HEK293T (cell line): ENCODE measurements at regions not wholly inside any gene's neighbourhood (a gene's known extent, or its start where the extent isn't known, plus 50 kb on each side); places are given as distances from the start of the nearest gene placed in this dataset.

Experiments
- CTCF ChIA-PET: fragments of 350-600 bp; formaldehyde crosslinking; extraction: SDS; loops from one replicate; lab custom pipeline; 2021; ENCODE audit warnings: antibody characterized with exemption, inconsistent platforms; lab: Yijun Ruan, JAX
- POLR2A ChIA-PET: fragments of 350-600 bp; formaldehyde crosslinking; extraction: SDS; loops from one replicate; lab custom pipeline; 2020; ENCODE audit warnings: antibody characterized with exemption, inconsistent platforms; lab: Yijun Ruan, JAX
- DNase-seq: peaks from one replicate; pipeline ENCODE4 v3.0.0; 2012; ENCODE audit warnings: mixed read lengths; ENCODE audit errors: extremely low spot score
- ARNT ChIP-seq: fragments of 450-650 bp; IDR thresholded peaks from 2 replicates; pipeline ENCODE4 v1.6.1; 2017; ENCODE audit warnings: mild to moderate bottlenecking
- BHLHE40 ChIP-seq: fragments of 450-650 bp; IDR thresholded peaks from 2 replicates; pipeline ENCODE4 v1.6.1; 2016; ENCODE audit warnings: mild to moderate bottlenecking, moderate library complexity, borderline replicate concordance
- CTBP1 ChIP-seq: fragments of 450-650 bp; IDR thresholded peaks from 2 replicates; pipeline ENCODE4 v1.6.1; 2016; ENCODE audit warnings: borderline replicate concordance
- ELF4 ChIP-seq: fragments of 450-650 bp; IDR thresholded peaks from 2 replicates; pipeline ENCODE4 v1.6.1; 2017; ENCODE audit warnings: antibody characterized with exemption
- FOXA1 ChIP-seq: fragments of 450-650 bp; IDR thresholded peaks from 2 replicates; pipeline ENCODE4 v1.6.1; 2016; ENCODE audit warnings: mild to moderate bottlenecking
- FOXK2 ChIP-seq: fragments of 450-650 bp; IDR thresholded peaks from 2 replicates; pipeline ENCODE4 v1.6.1; 2016; ENCODE audit warnings: mild to moderate bottlenecking
- FOXM1 ChIP-seq: fragments of 450-650 bp; IDR thresholded peaks from 2 replicates; pipeline ENCODE4 v1.6.1; 2017; ENCODE audit warnings: mild to moderate bottlenecking, borderline replicate concordance
- HDGF ChIP-seq: fragments of 450-650 bp; IDR thresholded peaks from 2 replicates; pipeline ENCODE4 v1.6.1; 2017; ENCODE audit warnings: antibody characterized with exemption, borderline replicate concordance
- L3MBTL2 ChIP-seq: fragments of 450-650 bp; conservative IDR thresholded peaks from 2 replicates; pipeline ENCODE4 v1.6.1; 2016; ENCODE audit warnings: mild to moderate bottlenecking
- LEF1 ChIP-seq: fragments of 450-650 bp; IDR thresholded peaks from 2 replicates; pipeline ENCODE4 v1.6.1; 2017; ENCODE audit warnings: mild to moderate bottlenecking, borderline replicate concordance
- NFRKB ChIP-seq: fragments of 450-650 bp; IDR thresholded peaks from 2 replicates; pipeline ENCODE4 v1.6.1; 2016; ENCODE audit warnings: mild to moderate bottlenecking, moderate library complexity
- SP1 ChIP-seq: fragments of 450-650 bp; IDR thresholded peaks from 2 replicates; pipeline ENCODE4 v1.6.1; 2017
- SUZ12 ChIP-seq: fragments of 450-650 bp; IDR thresholded peaks from 2 replicates; pipeline ENCODE4 v1.6.1; 2016; ENCODE audit warnings: mild to moderate bottlenecking
- TARDBP ChIP-seq: fragments of 450-650 bp; IDR thresholded peaks from 2 replicates; pipeline ENCODE4 v1.6.1; 2016
- ZNF384 ChIP-seq: fragments of 450-650 bp; IDR thresholded peaks from 2 replicates; pipeline ENCODE4 v1.6.1; 2016
- TF ChIP-seq, protein P1 (sequence below): fragments of 450-650 bp; IDR thresholded peaks from 2 replicates; pipeline ENCODE4 v1.6.1; 2016

DNA sequence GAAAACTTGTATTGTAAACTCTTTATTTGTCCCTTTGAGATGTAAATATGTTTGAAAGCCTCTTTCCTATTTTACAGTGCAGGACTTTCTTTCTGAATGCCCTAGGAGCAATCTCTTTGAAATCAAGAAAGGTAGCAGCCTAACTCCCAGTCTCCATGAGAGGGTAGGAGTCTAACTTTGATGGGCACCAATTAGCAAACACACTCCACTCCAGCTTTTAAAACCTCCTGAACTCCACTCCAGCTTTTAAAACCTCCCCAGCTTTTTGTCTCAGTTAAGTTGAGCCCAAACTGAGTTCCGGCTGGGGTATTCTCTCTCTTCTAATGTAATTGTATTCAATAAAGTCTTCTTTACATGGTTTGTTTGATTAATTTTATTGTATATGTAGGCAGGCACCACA is 493.7 kb upstream of the CDH7 start:
- ChIA-PET CTCF (no interaction called here), POLR2A (no interaction called here)
- no peak for DNase-seq
- TF ChIP-seq L3MBTL2 (no peak), FOXA1 (no peak), TARDBP (no peak), ELF4 (no peak), FOXK2 (no peak), HDGF (no peak), ZNF384 (no peak), BHLHE40 (no peak), ARNT (no peak), SP1 (no peak), CTBP1 (no peak), LEF1 (no peak), NFRKB (no peak), FOXM1 (no peak), SUZ12 (no peak)
- TF ChIP-seq, protein P1, sequence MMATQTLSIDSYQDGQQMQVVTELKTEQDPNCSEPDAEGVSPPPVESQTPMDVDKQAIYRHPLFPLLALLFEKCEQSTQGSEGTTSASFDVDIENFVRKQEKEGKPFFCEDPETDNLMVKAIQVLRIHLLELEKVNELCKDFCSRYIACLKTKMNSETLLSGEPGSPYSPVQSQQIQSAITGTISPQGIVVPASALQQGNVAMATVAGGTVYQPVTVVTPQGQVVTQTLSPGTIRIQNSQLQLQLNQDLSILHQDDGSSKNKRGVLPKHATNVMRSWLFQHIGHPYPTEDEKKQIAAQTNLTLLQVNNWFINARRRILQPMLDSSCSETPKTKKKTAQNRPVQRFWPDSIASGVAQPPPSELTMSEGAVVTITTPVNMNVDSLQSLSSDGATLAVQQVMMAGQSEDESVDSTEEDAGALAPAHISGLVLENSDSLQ = no peak

DNA sequence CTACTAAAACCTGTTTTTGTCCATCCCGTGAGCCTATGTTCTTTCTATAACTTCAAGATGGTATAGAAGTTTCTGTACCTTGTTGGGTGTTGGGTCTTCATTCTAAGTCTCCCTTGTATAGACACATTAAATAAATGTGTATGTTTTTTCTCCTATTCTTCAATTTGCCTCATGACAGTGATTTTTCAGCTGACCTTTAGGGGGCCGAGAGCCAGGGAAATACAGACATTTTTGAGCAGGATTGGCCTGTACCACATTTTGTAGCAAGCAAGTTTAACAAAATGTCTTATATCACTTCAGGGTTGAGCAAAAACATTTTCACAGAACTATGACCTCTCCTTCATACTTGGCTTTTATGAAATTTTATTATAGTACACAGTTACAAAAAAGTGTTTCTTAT is 495.4 kb upstream of the CDH7 start:
- no peak for DNase-seq
- TF ChIP-seq BHLHE40 (no peak), SP1 (no peak), CTBP1 (no peak), L3MBTL2 (no peak), ZNF384 (no peak), SUZ12 (no peak)
- CTCF ChIA-PET = interaction anchor here (0.6 kb wide), 1 partner anchor 20 kb away, joined by 3 read pairs; no protein-coding TSS in a partner anchor
- POLR2A ChIA-PET = no interaction called here

DNA sequence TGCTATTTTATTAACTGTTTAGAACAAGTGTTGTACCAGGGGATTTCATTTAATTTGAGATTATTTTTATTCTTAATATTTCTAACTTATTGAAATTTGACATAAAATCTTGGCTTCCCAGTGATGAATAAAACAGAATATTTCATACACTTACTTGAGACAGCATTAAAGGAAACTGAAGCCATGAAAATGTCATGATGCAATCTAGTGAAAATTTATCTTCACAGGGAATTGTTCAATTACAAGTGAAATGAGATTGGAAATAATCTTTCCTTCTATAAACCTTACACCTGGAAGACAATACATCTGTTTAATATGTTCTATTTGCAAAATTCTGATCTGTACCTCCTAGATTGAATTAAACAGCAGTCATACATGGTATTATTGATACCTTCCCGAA is 511.0 kb upstream of the CDH7 start:
- ChIA-PET CTCF (no interaction called here), POLR2A (no interaction called here)
- DNase-seq = no peak
- no peak for TF ChIP-seq SP1
- TF ChIP-seq LEF1 = no peak
- no peak for TF ChIP-seq BHLHE40
- TF ChIP-seq L3MBTL2 = no peak
- TF ChIP-seq ELF4 = no peak

DNA sequence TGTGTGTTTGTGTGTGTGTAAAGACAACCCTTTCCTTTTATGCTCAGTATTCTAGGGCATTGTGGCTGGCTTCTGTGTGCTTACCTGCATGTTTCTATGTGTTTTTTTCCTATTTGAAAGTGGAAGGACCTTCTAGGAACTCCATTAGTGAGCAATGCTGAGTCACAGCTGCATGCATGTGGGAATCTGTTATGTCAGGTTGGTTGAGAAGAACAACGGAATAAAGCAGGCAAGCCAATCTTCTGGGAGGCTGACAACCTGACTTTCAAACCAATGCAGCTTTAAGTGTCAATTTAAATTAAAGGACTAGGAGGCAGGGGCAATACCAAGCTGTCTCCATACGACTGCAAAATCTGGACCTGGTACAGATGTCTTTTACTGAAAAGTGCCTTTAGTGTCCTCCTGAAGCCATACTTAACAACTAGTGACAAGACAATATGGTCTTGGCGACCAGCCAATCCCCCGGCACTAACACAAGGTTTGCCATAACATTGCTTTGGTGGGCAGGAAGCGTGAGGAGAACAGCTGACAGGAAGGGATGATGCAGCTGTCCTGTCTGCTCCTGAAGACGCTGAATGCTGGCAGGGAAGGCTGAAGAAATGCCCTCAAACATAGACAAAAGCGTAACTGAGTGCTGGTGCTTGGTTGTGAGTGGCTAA is 514.7 kb upstream of the CDH7 start:
- POLR2A ChIA-PET = no interaction called here
- CTCF ChIA-PET = no interaction called here
- no peak for DNase-seq
- TF ChIP-seq BHLHE40 (no peak), L3MBTL2 (no peak), SP1 (no peak), HDGF (no peak), FOXK2 (no peak), FOXA1 (no peak), ARNT (no peak), ZNF384 (no peak), FOXM1 (no peak), NFRKB (no peak), SUZ12 (no peak), LEF1 (no peak), TARDBP (no peak), ELF4 (no peak), CTBP1 (no peak)
- TF ChIP-seq, protein P1 = no peak

DNA sequence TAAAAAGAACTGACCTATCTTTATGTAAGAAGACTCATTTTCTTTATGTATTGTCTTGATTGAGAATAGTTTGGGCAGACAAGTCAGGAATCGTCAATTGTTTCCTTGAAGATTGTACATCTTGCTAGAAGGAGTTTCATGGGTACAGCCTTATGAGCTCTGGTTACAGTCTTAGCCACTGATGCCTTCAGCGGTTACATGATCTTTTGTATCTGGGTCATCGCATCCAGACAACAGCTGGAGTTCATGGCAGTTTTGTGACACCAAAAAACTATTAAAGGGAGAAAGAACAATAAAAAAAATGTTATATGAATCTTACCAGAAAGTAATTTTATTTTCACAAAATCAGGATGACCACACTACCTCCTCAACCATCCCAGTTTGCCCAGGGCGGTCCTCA is 520.5 kb upstream of the CDH7 start:
- DNase-seq = no peak
- TF ChIP-seq SUZ12 = no peak
- TF ChIP-seq TARDBP = no peak
- no peak for TF ChIP-seq ELF4
- no peak for TF ChIP-seq L3MBTL2
- no peak for TF ChIP-seq CTBP1
- CTCF ChIA-PET = no interaction called here
- POLR2A ChIA-PET = no interaction called here

DNA sequence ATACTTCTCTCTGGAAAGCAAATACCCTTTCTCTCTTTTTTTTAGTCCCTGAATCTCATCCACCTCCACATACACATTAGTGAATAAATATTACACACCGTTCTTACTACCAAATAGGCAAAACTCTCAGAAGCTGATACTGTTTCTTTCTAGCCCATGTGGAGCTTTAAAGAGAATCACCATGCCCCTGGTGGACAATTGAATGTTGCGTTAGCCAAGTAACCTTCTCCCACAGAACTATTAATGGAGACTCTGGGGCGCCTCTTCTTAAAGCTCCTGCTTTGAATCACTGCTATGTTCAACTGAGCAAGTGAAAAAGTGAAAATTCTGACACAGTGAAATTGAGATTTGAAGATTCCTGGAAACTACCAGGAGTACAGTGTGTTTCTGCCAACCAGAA is 522.8 kb upstream of the CDH7 start:
- TF ChIP-seq, protein P1 = no peak
- TF ChIP-seq FOXA1 (no peak), TARDBP (no peak), HDGF (no peak), ELF4 (no peak), FOXK2 (no peak), LEF1 (no peak), NFRKB (no peak), FOXM1 (no peak), ARNT (no peak), CTBP1 (no peak), ZNF384 (no peak), BHLHE40 (no peak), L3MBTL2 (no peak), SP1 (no peak), SUZ12 (no peak)
- DNase-seq = no peak
- POLR2A ChIA-PET = no interaction called here
- CTCF ChIA-PET = no interaction called here
